ENCODE measurements at regions not wholly inside any gene's neighbourhood (a gene's known extent, or its start where the extent isn't known, plus 50 kb on each side); places are given as distances from the start of the nearest gene placed in this dataset.

- TF ChIP-seq TAF1 (IDR thresholded peaks at IDR 0.05; ENCODE audit: low read depth, low read length) (no peak), POLR2A (IDR thresholded peaks at IDR 0.05; ENCODE audit: low read depth, low read length) (no peak), PAX5 (IDR thresholded peaks at IDR 0.05; ENCODE audit: insufficient read depth, low read length, severe bottlenecking) (no peak), POLR2AphosphoS5 (IDR thresholded peaks at IDR 0.05; ENCODE audit: low read depth, low read length) (no peak)
Measured at GRCh38 chr2:51633073-51633472, 601.1 kb upstream of the NRXN1 start.

Data from GM12891 (cell line).